ENCODE measurements at regions not wholly inside any gene's neighbourhood (a gene's known extent, or its start where the extent isn't known, plus 50 kb on each side); places are given as distances from the start of the nearest gene placed in this dataset.

GRCh38 chr12:111094157-111095010 lies 174.0 kb upstream of the MYL2 start:
- no peak for DNase-seq
- peaks cover 8% of the 10 kb centered on the region for H3K27me3 Mint-ChIP-seq (ENCODE audit: unreplicated experiment)
- H3K9me3 Mint-ChIP-seq (ENCODE audit: unreplicated experiment): peaks cover 6% of the 10 kb centered on the region
- TF ChIP-seq CTCF (IDR thresholded peaks at IDR 0.05; ENCODE audit: partially characterized antibody, unreplicated experiment): no peak
- H3K4me1 Mint-ChIP-seq (ENCODE audit: low read depth, unreplicated experiment): no peaks in the 10 kb centered on the region
- H3K27ac Mint-ChIP-seq (ENCODE audit: unreplicated experiment): no peak overlapping the region
- H3K4me3 Mint-ChIP-seq (ENCODE audit: unreplicated experiment): no peak overlapping the region
- H3K36me3 Mint-ChIP-seq (ENCODE audit: unreplicated experiment): no peaks in the 10 kb centered on the region

- Mint-ChIP-seq H3K27ac (ENCODE audit: unreplicated experiment) (no peak overlapping the region), H3K9me3 (ENCODE audit: unreplicated experiment) (peaks cover 6% of the 10 kb centered on the region), H3K4me3 (ENCODE audit: unreplicated experiment) (no peak overlapping the region), H3K27me3 (ENCODE audit: unreplicated experiment) (peaks cover 7% of the 10 kb centered on the region), H3K36me3 (ENCODE audit: unreplicated experiment) (no peaks in the 10 kb centered on the region), H3K4me1 (ENCODE audit: low read depth, unreplicated experiment) (no peaks in the 10 kb centered on the region)
- no peak for TF ChIP-seq CTCF (IDR thresholded peaks at IDR 0.05; ENCODE audit: partially characterized antibody, unreplicated experiment)
- DNase-seq: no peak
Measured at GRCh38 chr12:111093428-111094142, 173.2 kb upstream of the MYL2 start.

GRCh38 chr12:111091051-111091450 lies 170.7 kb upstream of the MYL2 start:
- Mint-ChIP-seq H3K9me3 (ENCODE audit: unreplicated experiment) (peaks cover 1% of the 10 kb centered on the region), H3K36me3 (ENCODE audit: unreplicated experiment) (no peaks in the 10 kb centered on the region), H3K4me3 (ENCODE audit: unreplicated experiment) (no peak overlapping the region), H3K27ac (ENCODE audit: unreplicated experiment) (no peak overlapping the region), H3K27me3 (ENCODE audit: unreplicated experiment) (peaks cover 5% of the 10 kb centered on the region), H3K4me1 (ENCODE audit: low read depth, unreplicated experiment) (no peaks in the 10 kb centered on the region)
- TF ChIP-seq CTCF (IDR thresholded peaks at IDR 0.05; ENCODE audit: partially characterized antibody, unreplicated experiment): no peak
- no peak for DNase-seq

GRCh38 chr12:111089616-111090015 lies 169.2 kb upstream of the MYL2 start:
- peak overlapping the region; percentile 6 for H3K27ac Mint-ChIP-seq (ENCODE audit: unreplicated experiment)
- peaks cover 1% of the 10 kb centered on the region for H3K9me3 Mint-ChIP-seq (ENCODE audit: unreplicated experiment)
- no peak for TF ChIP-seq CTCF (IDR thresholded peaks at IDR 0.05; ENCODE audit: partially characterized antibody, unreplicated experiment)
- peaks cover 9% of the 10 kb centered on the region for H3K36me3 Mint-ChIP-seq (ENCODE audit: unreplicated experiment)
- no peak overlapping the region for H3K4me3 Mint-ChIP-seq (ENCODE audit: unreplicated experiment)
- H3K27me3 Mint-ChIP-seq (ENCODE audit: unreplicated experiment): peaks cover 5% of the 10 kb centered on the region
- H3K4me1 Mint-ChIP-seq (ENCODE audit: low read depth, unreplicated experiment): no peaks in the 10 kb centered on the region
- DNase-seq: no peak

GRCh38 chr12:111088409-111088808 lies 168.0 kb upstream of the MYL2 start:
- Mint-ChIP-seq H3K27ac (ENCODE audit: unreplicated experiment) (no peak overlapping the region), H3K4me3 (ENCODE audit: unreplicated experiment) (no peak overlapping the region), H3K36me3 (ENCODE audit: unreplicated experiment) (peaks cover 9% of the 10 kb centered on the region), H3K27me3 (ENCODE audit: unreplicated experiment) (peaks cover 5% of the 10 kb centered on the region), H3K4me1 (ENCODE audit: low read depth, unreplicated experiment) (peaks cover 7% of the 10 kb centered on the region), H3K9me3 (ENCODE audit: unreplicated experiment) (peaks cover 5% of the 10 kb centered on the region)
- TF ChIP-seq CTCF (IDR thresholded peaks at IDR 0.05; ENCODE audit: partially characterized antibody, unreplicated experiment): no peak
- DNase-seq: no peak

All from glutamatergic neuron (in vitro differentiated cells).